B cell (primary cell): ENCODE measurements at regions not wholly inside any gene's neighbourhood (a gene's known extent, or its start where the extent isn't known, plus 50 kb on each side); places are given as distances from the start of the nearest gene placed in this dataset.

Experiments
- ATAC-seq: fragments of 200-7000 bp; cut with Tn5 transposase; one replicate; pipeline ENCODE4 v1.10.0; 2021; ENCODE audit warnings: low read depth, mild to moderate bottlenecking, moderate number of reproducible peaks, moderate library complexity
- CTCF ChIA-PET: fragments of 350-600 bp; sonication (Branson Sonifier 250); formaldehyde crosslinking; loops from one replicate; lab custom pipeline; 2021; ENCODE audit warnings: antibody characterized with exemption, inconsistent platforms; lab: Charles Lee
- POLR2A ChIA-PET: fragments of 350-600 bp; sonication (Branson Sonifier 250); formaldehyde crosslinking; loops from one replicate; lab custom pipeline; 2021; ENCODE audit warnings: antibody characterized with exemption; lab: Charles Lee
- DNase-seq: peaks from one replicate; pipeline ENCODE4 v3.0.0; 2013
- H2AFZ ChIP-seq: 2 replicates; pipeline ENCODE4 v1.6.1; 2012; ENCODE audit warnings: mild to moderate bottlenecking, low read depth, low read length; ENCODE audit not compliant: insufficient read depth, poor library complexity, severe bottlenecking
- H3K27ac ChIP-seq, 2 donors: 1 replicate in 1 of 2; 2 replicates in 1 of 2; pipeline ENCODE4 v1.5.1; 2012 to 2013; ENCODE audit warnings: low read length in 2 of 2, mild to moderate bottlenecking in 2 of 2, moderate library complexity in 1 of 2
- H3K27me3 ChIP-seq, 4 experiments: fragments of 200-600 bp in 1 of 4; sonication (generic) in 1 of 4; replicated peaks in 1 of 4; 1 replicate in 2 of 4; 2 replicates in 2 of 4; pipeline versions ENCODE4 v1.6.1 to v1.7.0; 2013 to 2016; ENCODE audit warnings: low read length in 3 of 4, mild to moderate bottlenecking in 2 of 4, mixed read lengths in 1 of 4, moderate library complexity in 1 of 4; ENCODE audit not compliant: insufficient read depth in 4 of 4, control insufficient read depth in 3 of 4; ENCODE audit errors: control extremely low read depth in 1 of 4
- H3K36me3 ChIP-seq, 2 experiments: replicated peaks in 1 of 2; 1 replicate in 1 of 2; 2 replicates in 1 of 2; pipeline versions ENCODE4 v1.6.1 to v1.7.1; 2013; ENCODE audit warnings: low read length in 1 of 2; ENCODE audit not compliant: insufficient read depth in 2 of 2, control insufficient read depth in 1 of 2; ENCODE audit errors: control extremely low read depth in 1 of 2, extremely low read depth in 1 of 2
- H3K4me1 ChIP-seq, 2 donors: fragments of 200-600 bp in 1 of 2; sonication (generic) in 1 of 2; 1 replicate in 1 of 2; 2 replicates in 1 of 2; pipeline versions ENCODE4 v1.5.1 to v1.6.1; 2013 to 2017; ENCODE audit warnings: low read length in 2 of 2; ENCODE audit not compliant: control insufficient read depth in 2 of 2, insufficient read depth in 2 of 2
- H3K4me2 ChIP-seq: replicated peaks from 2 replicates; pipeline ENCODE3; 2012; ENCODE audit warnings: mild to moderate bottlenecking, low read depth, low read length; ENCODE audit not compliant: poor library complexity, severe bottlenecking
- H3K4me3 ChIP-seq, 5 experiments: fragments of 200-600 bp in 1 of 5; sonication (generic) in 1 of 5; 1 replicate in 3 of 5; 2 replicates in 2 of 5; pipeline versions ENCODE4 v1.5.1 to v1.7.0; 2011 to 2016; ENCODE audit warnings: low read length in 4 of 5, mild to moderate bottlenecking in 4 of 5, low read depth in 2 of 5, control low read depth in 1 of 5, moderate library complexity in 1 of 5; ENCODE audit not compliant: insufficient read depth in 1 of 5; ENCODE audit errors: control extremely low read depth in 1 of 5, extremely low read depth in 1 of 5
- H3K79me2 ChIP-seq: fragments of 200-600 bp; sonication (generic); one replicate; pipeline ENCODE4 v1.6.0; 2016; ENCODE audit warnings: low read length; ENCODE audit not compliant: control insufficient read depth, insufficient read depth
- H3K9ac ChIP-seq: fragments of 200-600 bp; sonication (generic); 2 replicates; pipeline ENCODE4 v1.6.1; 2017; ENCODE audit warnings: mild to moderate bottlenecking, low read length, moderate library complexity
- H3K9me3 ChIP-seq, 3 donors: one replicate each; pipeline versions ENCODE4 v1.6.1 to v1.7.1; 2013; ENCODE audit warnings: low read length in 2 of 3; ENCODE audit not compliant: control insufficient read depth in 2 of 3, insufficient read depth in 1 of 3; ENCODE audit errors: control extremely low read depth in 1 of 3
- H4K20me1 ChIP-seq: 2 replicates; pipeline ENCODE4 v1.6.0; 2012; ENCODE audit warnings: mild to moderate bottlenecking, low read length; ENCODE audit not compliant: insufficient read depth, control insufficient read depth, poor library complexity, severe bottlenecking
- H3K27ac Mint-ChIP-seq: one replicate; pipeline ENCODE4 v1.8.0; 2021; ENCODE audit warnings: mixed read lengths
- H3K27me3 Mint-ChIP-seq: one replicate; pipeline ENCODE4 v1.8.0; 2021; ENCODE audit warnings: mixed read lengths
- H3K4me1 Mint-ChIP-seq: one replicate; pipeline ENCODE4 v1.8.0; 2021; ENCODE audit warnings: mixed read lengths
- H3K4me3 Mint-ChIP-seq: one replicate; pipeline ENCODE4 v1.8.0; 2021; ENCODE audit warnings: mixed read lengths
- H3K9me3 Mint-ChIP-seq: one replicate; pipeline ENCODE4 v1.8.0; 2022; ENCODE audit warnings: mixed read lengths; ENCODE audit not compliant: insufficient read depth
- CTCF ChIP-seq: fragments of 200-600 bp; IDR thresholded peaks from one replicate; pipeline ENCODE4 v1.8.0; 2022; ENCODE audit warnings: antibody characterized with exemption, mild to moderate bottlenecking
- EZH2 ChIP-seq: IDR thresholded peaks from 2 replicates; pipeline ENCODE4 v1.6.1; 2012; ENCODE audit warnings: borderline replicate concordance, low read depth, mild to moderate bottlenecking, moderate library complexity, low read length; ENCODE audit not compliant: insufficient read depth, poor library complexity, severe bottlenecking
- WGBS: methylation state at CpG from one replicate; pipeline ENCODE4 v1.1.5; 2013; ENCODE audit warnings: missing lambda C conversion rate; ENCODE audit not compliant: insufficient coverage; 5-methylcytosine and 5-hydroxymethylcytosine counted together
- intact Hi-C: fragments of 100-400 bp; cut with micrococcal nuclease; formaldehyde crosslinking; loops from one replicate; pipeline ENCODE4 v1.10.0; 2022

GRCh38 chr12:60830381-60830780 is 1234.6 kb downstream of the SLC16A7 start:
- ChIA-PET POLR2A (no interaction called here), CTCF (no interaction called here)
- DNase-seq: no peak
- no peaks in the 10 kb centered on the region for H3K27me3 Mint-ChIP-seq
- no peak for ATAC-seq
- Histone ChIP-seq H3K9ac (no peak overlapping the region), H4K20me1 (no peaks in the 10 kb centered on the region), H3K79me2 (no peaks in the 10 kb centered on the region), H3K4me3 (no peak overlapping the region), H3K9me3 (peaks cover 0 to 6% (median 0%) of the 10 kb centered on the region in 3 donors), H2AFZ (no peak overlapping the region), H3K36me3 (no peaks in the 10 kb centered on the region), H3K4me2 (no peak overlapping the region), H3K27me3 (no peaks in the 10 kb centered on the region), H3K27ac (no peak overlapping the region), H3K4me1 (no peaks in the 10 kb centered on the region)
- intact Hi-C loops: no loop called here
- H3K27ac Mint-ChIP-seq: no peak overlapping the region
- H3K4me3 Mint-ChIP-seq: no peak overlapping the region
- WGBS: no CpG with 5 or more reads among the region's 2 CpGs
- TF ChIP-seq CTCF (no peak), EZH2 (no peak)
- no peaks in the 10 kb centered on the region for H3K4me1 Mint-ChIP-seq
- no peaks in the 10 kb centered on the region for H3K9me3 Mint-ChIP-seq

- intact Hi-C loops: no loop called here
- H3K4me3 Mint-ChIP-seq: no peak overlapping the region
- 69% methylated on average over 3 of the region's 4 CpGs for WGBS
Measured at GRCh38 chr12:60832290-60832689, 1236.5 kb downstream of the SLC16A7 start.

More at GRCh38 chr12:60832290-60832689, 1236.5 kb downstream of the SLC16A7 start:
- H4K20me1 ChIP-seq: no peaks in the 10 kb centered on the region
- no peak overlapping the region for H3K27ac ChIP-seq
- Mint-ChIP-seq H3K4me1 (no peaks in the 10 kb centered on the region), H3K27me3 (no peaks in the 10 kb centered on the region), H3K9me3 (no peaks in the 10 kb centered on the region), H3K27ac (no peak overlapping the region)
- ATAC-seq: no peak
- H3K4me1 ChIP-seq: no peaks in the 10 kb centered on the region
- no peaks in the 10 kb centered on the region for H3K27me3 ChIP-seq
- DNase-seq: no peak
- peaks cover 0 to 6% (median 0%) of the 10 kb centered on the region in 3 donors for H3K9me3 ChIP-seq
- H3K4me2 ChIP-seq: no peak overlapping the region
- no peak overlapping the region for H3K4me3 ChIP-seq
- H3K36me3 ChIP-seq: no peaks in the 10 kb centered on the region
- H3K79me2 ChIP-seq: no peaks in the 10 kb centered on the region
- TF ChIP-seq CTCF (no peak), EZH2 (no peak)
- no peak overlapping the region for H2AFZ ChIP-seq
- H3K9ac ChIP-seq: no peak overlapping the region
- ChIA-PET POLR2A (no interaction called here), CTCF (no interaction called here)
